Tibial nerve (tissue), 4 donors: ENCODE measurements at regions not wholly inside any gene's neighbourhood (a gene's known extent, or its start where the extent isn't known, plus 50 kb on each side); places are given as distances from the start of the nearest gene placed in this dataset.

ENCODE experiments used
- CTCF ChIP-seq, 5 experiments: fragments of 200-600 bp in 3 of 5; fragments of 450-650 bp in 2 of 5; sonication (generic) in 3 of 5; IDR thresholded peaks; one replicate each; pipeline ENCODE4 v1.5.1; 2016 to 2019; ENCODE audit warnings: antibody characterized with exemption in 5 of 5, mild to moderate bottlenecking in 3 of 5, moderate library complexity in 2 of 5
- EP300 ChIP-seq, 2 donors: sonication (generic); formaldehyde crosslinking; IDR thresholded peaks; one replicate each; pipeline ENCODE4 v1.6.1; 2017; ENCODE audit warnings: antibody characterized with exemption in 2 of 2, mild to moderate bottlenecking in 1 of 2
- POLR2A ChIP-seq, 2 donors: fragments of 450-650 bp; IDR thresholded peaks; one replicate each; pipeline ENCODE4 v1.6.1; 2017; ENCODE audit warnings: antibody characterized with exemption in 2 of 2, mild to moderate bottlenecking in 2 of 2, moderate library complexity in 2 of 2

- TF ChIP-seq CTCF (IDR thresholded peaks at IDR 0.05) (no peak), EP300 (IDR thresholded peaks at IDR 0.05) (no peak), POLR2A (IDR thresholded peaks at IDR 0.05) (no peak)
These were observed 324.0 kb downstream of the PTEN start for GRCh38 chr10:88187472-88187871.
